Sigmoid colon (tissue), 6 donors: ENCODE measurements at regions not wholly inside any gene's neighbourhood (a gene's known extent, or its start where the extent isn't known, plus 50 kb on each side); places are given as distances from the start of the nearest gene placed in this dataset.

Experiments
- DNase-seq: peaks from one replicate; pipeline ENCODE4 v3.0.0-alpha.2; 2019
- H3K27ac ChIP-seq, 4 donors: fragments of 200-600 bp; sonication (generic); one replicate each; pipeline ENCODE4 v1.5.1; 2016 to 2019; ENCODE audit warnings: mild to moderate bottlenecking in 1 of 4
- H3K27me3 ChIP-seq, 3 donors: fragments of 200-600 bp; sonication (generic); one replicate each; pipeline ENCODE4 v1.5.1; 2019; ENCODE audit warnings: mild to moderate bottlenecking in 1 of 3
- H3K36me3 ChIP-seq, 4 donors: fragments of 200-600 bp; sonication (generic); one replicate each; pipeline ENCODE4 v1.5.1; 2016 to 2019
- H3K4me1 ChIP-seq, 4 donors: fragments of 200-600 bp; sonication (generic); one replicate each; pipeline ENCODE4 v1.5.1; 2017 to 2019
- H3K4me3 ChIP-seq, 4 donors: fragments of 200-600 bp; sonication (generic); one replicate each; pipeline ENCODE4 v1.5.1; 2017 to 2019; ENCODE audit warnings: mild to moderate bottlenecking in 2 of 4, moderate library complexity in 1 of 4
- H3K9me3 ChIP-seq, 4 donors: fragments of 200-600 bp in 3 of 4; sonication (generic) in 3 of 4; one replicate each; pipeline versions ENCODE4 v1.5.1 to v1.6.1; 2013 to 2019
- CTCF ChIP-seq, 4 experiments: fragments of 450-650 bp in 3 of 4; fragments of 200-600 bp in 1 of 4; IDR thresholded peaks; one replicate each; pipeline ENCODE4 v1.5.1; 2016 to 2019; ENCODE audit warnings: antibody characterized with exemption in 4 of 4, mild to moderate bottlenecking in 3 of 4, moderate library complexity in 2 of 4
- EP300 ChIP-seq, 4 donors: sonication (generic); formaldehyde crosslinking; IDR thresholded peaks; one replicate each; pipeline ENCODE4 v1.6.1; 2017; ENCODE audit warnings: antibody characterized with exemption in 4 of 4
- POLR2A ChIP-seq, 2 donors: fragments of 450-650 bp; IDR thresholded peaks; one replicate each; pipeline ENCODE4 v1.6.1; 2016; ENCODE audit warnings: antibody characterized with exemption in 2 of 2, mild to moderate bottlenecking in 2 of 2, moderate library complexity in 2 of 2
- POLR2AphosphoS5 ChIP-seq, 4 donors: sonication (generic); formaldehyde crosslinking; IDR thresholded peaks; one replicate each; pipeline ENCODE4 v1.6.1; 2017; ENCODE audit warnings: antibody characterized with exemption in 4 of 4
- whole genome bisulfite sequencing, 2 donors: extraction: QIAGEN DNeasy Blood & Tissue Kit; methylation state at CpG; one replicate each; pipeline ENCODE4 v1.1.7; 2013; 5-methylcytosine and 5-hydroxymethylcytosine counted together
- intact Hi-C: fragments of 100-400 bp; cut with DNase I; formaldehyde crosslinking; loops from one replicate; pipeline ENCODE4 v1.15.1; 2023
- donor health status: healthy with polysubstance abuse.
- donor health status: healthy.

DNA sequence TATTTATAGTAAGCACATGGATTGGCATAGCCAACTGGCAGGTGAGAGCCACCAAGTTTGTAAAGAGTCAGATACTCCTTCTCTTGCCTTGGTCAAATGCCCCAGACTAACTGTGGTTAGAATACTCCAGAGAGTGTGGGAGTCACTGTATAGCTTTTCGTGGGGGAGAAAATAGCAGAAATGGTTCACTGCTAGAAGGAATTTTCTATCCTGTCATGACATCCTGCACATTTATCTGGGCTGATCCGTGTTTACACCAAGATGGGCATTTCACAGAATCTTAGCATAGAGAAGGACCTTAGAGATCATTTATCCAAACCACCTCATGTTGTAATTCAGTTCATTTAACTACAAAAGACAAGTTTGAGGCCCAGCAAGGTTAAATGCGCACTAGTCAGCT is 460.8 kb downstream of the ENC1 start:
- no peaks in the 10 kb centered on the region for H3K27me3 ChIP-seq
- no peak for TF ChIP-seq CTCF (IDR thresholded peaks at IDR 0.05)
- no peak for TF ChIP-seq POLR2AphosphoS5 (IDR thresholded peaks at IDR 0.05)
- TF ChIP-seq POLR2A (IDR thresholded peaks at IDR 0.05) = no peak
- TF ChIP-seq EP300 (IDR thresholded peaks at IDR 0.05) = no peak
- H3K9me3 ChIP-seq = no peaks in the 10 kb centered on the region
- 91 to 92% methylated on average over 3 of the region's 3 CpGs for WGBS, 2 donors
- H3K4me3 ChIP-seq = no peak overlapping the region
- H3K36me3 ChIP-seq = no peaks in the 10 kb centered on the region
- no peak for DNase-seq
- H3K4me1 ChIP-seq = peaks cover 0 to 27% (median 13%) of the 10 kb centered on the region in 4 donors
- intact Hi-C loops = no loop called here
- peak overlapping the region in 1 of 4 donors; percentile 42 for H3K27ac ChIP-seq

DNA sequence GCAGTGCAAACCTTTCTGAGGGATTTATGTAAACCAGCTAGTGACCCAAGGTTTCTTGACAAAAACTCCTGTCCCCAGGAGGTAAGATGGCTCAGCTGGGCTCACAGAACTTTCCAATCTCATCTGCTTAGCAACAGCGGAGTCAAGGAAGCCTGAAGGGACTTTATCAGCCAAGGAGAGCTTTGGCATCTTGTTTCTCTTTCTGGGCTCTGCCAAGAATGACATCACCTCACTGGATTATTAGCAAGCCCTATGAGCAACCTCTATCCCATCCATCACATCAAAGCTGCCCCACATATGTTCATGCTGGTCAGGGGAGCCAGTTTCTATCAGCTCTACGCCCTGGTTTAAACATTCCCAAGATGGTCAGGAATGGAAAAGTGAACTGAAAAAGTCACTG is 461.3 kb downstream of the ENC1 start:
- WGBS, 2 donors = 82 to 90% methylated on average over 2 of the region's 2 CpGs
- no peak for DNase-seq
- Histone ChIP-seq H3K9me3 (no peaks in the 10 kb centered on the region), H3K27ac (peak overlapping the region in 1 of 4 donors; percentile 42), H3K27me3 (no peaks in the 10 kb centered on the region), H3K4me3 (no peak overlapping the region), H3K4me1 (peaks cover 0 to 32% (median 17%) of the 10 kb centered on the region in 4 donors), H3K36me3 (no peaks in the 10 kb centered on the region)
- TF ChIP-seq CTCF (IDR thresholded peaks at IDR 0.05) = no peak
- TF ChIP-seq POLR2A (IDR thresholded peaks at IDR 0.05) = no peak
- TF ChIP-seq POLR2AphosphoS5 (IDR thresholded peaks at IDR 0.05) = no peak
- TF ChIP-seq EP300 (IDR thresholded peaks at IDR 0.05) = no peak
- intact Hi-C loops = no loop called here

- Histone ChIP-seq H3K36me3 (no peaks in the 10 kb centered on the region), H3K4me3 (no peak overlapping the region), H3K27me3 (no peaks in the 10 kb centered on the region), H3K9me3 (no peaks in the 10 kb centered on the region), H3K27ac (peak overlapping the region in 1 of 4 donors; percentile 42), H3K4me1 (peaks cover 0 to 37% (median 20%) of the 10 kb centered on the region in 4 donors)
- intact Hi-C loops = no loop called here
- WGBS, 2 donors = 86% methylated on average over 3 of the region's 3 CpGs
- no peak for DNase-seq
- TF ChIP-seq POLR2AphosphoS5 (IDR thresholded peaks at IDR 0.05) (no peak), EP300 (IDR thresholded peaks at IDR 0.05) (no peak), POLR2A (IDR thresholded peaks at IDR 0.05) (no peak), CTCF (IDR thresholded peaks at IDR 0.05) (no peak)
Measured at GRCh38 chr5:74177961-74178360, 462.6 kb downstream of the ENC1 start.

DNA sequence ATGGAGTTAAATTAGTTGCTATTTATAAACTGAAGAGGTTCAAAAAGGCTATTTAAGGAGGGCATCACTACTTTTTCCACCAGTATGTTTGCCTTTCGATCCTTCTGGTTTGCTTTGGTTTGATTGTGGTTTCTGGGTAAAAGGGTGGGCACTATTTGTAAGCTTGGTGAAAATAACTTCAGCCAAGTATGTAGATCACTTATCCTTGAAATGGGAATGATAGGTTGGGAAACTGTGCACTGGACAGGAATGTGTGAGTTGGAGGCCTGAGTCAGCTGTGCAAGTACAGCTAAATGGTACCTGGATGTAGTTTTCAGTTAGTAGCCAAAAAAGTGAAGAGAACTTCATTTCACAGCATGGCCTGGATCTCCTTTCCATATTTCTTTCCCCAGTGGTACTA is 466.2 kb downstream of the ENC1 start:
- 79 to 89% methylated on average over 1 of the region's 1 CpG for WGBS, 2 donors
- Histone ChIP-seq H3K36me3 (no peaks in the 10 kb centered on the region), H3K4me3 (no peak overlapping the region), H3K4me1 (peaks cover 0 to 42% (median 24%) of the 10 kb centered on the region in 4 donors), H3K27me3 (no peaks in the 10 kb centered on the region), H3K27ac (no peak overlapping the region), H3K9me3 (no peaks in the 10 kb centered on the region)
- no peak for TF ChIP-seq POLR2AphosphoS5 (IDR thresholded peaks at IDR 0.05)
- no peak for TF ChIP-seq CTCF (IDR thresholded peaks at IDR 0.05)
- TF ChIP-seq EP300 (IDR thresholded peaks at IDR 0.05) = no peak
- no peak for TF ChIP-seq POLR2A (IDR thresholded peaks at IDR 0.05)
- no peak for DNase-seq
- intact Hi-C loops = no loop called here

GRCh38 chr5:74173665-74174064 is 466.9 kb downstream of the ENC1 start:
- DNase-seq = no peak
- Histone ChIP-seq H3K27ac (no peak overlapping the region), H3K4me3 (no peak overlapping the region), H3K9me3 (no peaks in the 10 kb centered on the region), H3K36me3 (no peaks in the 10 kb centered on the region), H3K27me3 (no peaks in the 10 kb centered on the region), H3K4me1 (peaks cover 0 to 38% (median 22%) of the 10 kb centered on the region in 4 donors)
- WGBS, 2 donors = 90 to 91% methylated on average over 7 of the region's 7 CpGs
- no peak for TF ChIP-seq POLR2AphosphoS5 (IDR thresholded peaks at IDR 0.05)
- intact Hi-C loops = no loop called here
